Loucy (cell line): ENCODE measurements at regions not wholly inside any gene's neighbourhood (a gene's known extent, or its start where the extent isn't known, plus 50 kb on each side); places are given as distances from the start of the nearest gene placed in this dataset.

Experiments used
- H2AFZ ChIP-seq: fragments of 200-600 bp; sonication (generic); 2 replicates; pipeline ENCODE4 v1.6.0; 2016; ENCODE audit warnings: antibody characterized with exemption, mild to moderate bottlenecking, low read length, moderate library complexity
- H3F3A ChIP-seq: fragments of 200-600 bp; 2 replicates; pipeline ENCODE4 v1.6.0; 2016; ENCODE audit warnings: antibody characterized with exemption, low read depth, mild to moderate bottlenecking
- H3K27me3 ChIP-seq: fragments of 200-600 bp; sonication (generic); 2 replicates; pipeline ENCODE4 v1.6.1; 2014; ENCODE audit warnings: low read length, mild to moderate bottlenecking; ENCODE audit not compliant: insufficient read depth, poor library complexity, severe bottlenecking
- H3K36me3 ChIP-seq: fragments of 200-600 bp; sonication (generic); 2 replicates; pipeline ENCODE4 v1.6.1; 2016; ENCODE audit warnings: low read length; ENCODE audit not compliant: insufficient read depth
- H3K4me1 ChIP-seq: fragments of 200-600 bp; sonication (generic); 2 replicates; pipeline ENCODE4 v1.5.1; 2014; ENCODE audit warnings: low read length, mild to moderate bottlenecking; ENCODE audit not compliant: insufficient read depth, poor library complexity, severe bottlenecking
- H3K4me2 ChIP-seq: fragments of 200-600 bp; sonication (generic); 2 replicates; pipeline ENCODE4 v1.6.0; 2014; ENCODE audit warnings: antibody characterized with exemption, low read length, low read depth, mild to moderate bottlenecking; ENCODE audit not compliant: poor library complexity, severe bottlenecking
- H3K4me3 ChIP-seq: fragments of 200-600 bp; sonication (generic); 2 replicates; pipeline ENCODE4 v1.5.1; 2014; ENCODE audit warnings: low read length, mild to moderate bottlenecking, mixed read lengths; ENCODE audit not compliant: poor library complexity, severe bottlenecking
- H3K79me2 ChIP-seq: fragments of 200-600 bp; sonication (generic); 2 replicates; pipeline ENCODE4 v1.6.1; 2014; ENCODE audit warnings: low read length; ENCODE audit not compliant: insufficient read depth
- H3K9ac ChIP-seq: fragments of 200-600 bp; sonication (generic); 2 replicates; pipeline ENCODE4 v1.6.0; 2014; ENCODE audit warnings: mild to moderate bottlenecking, low read depth, low read length, moderate library complexity; ENCODE audit not compliant: poor library complexity, severe bottlenecking
- H3K9me2 ChIP-seq: fragments of 200-600 bp; sonication (generic); replicated peaks from 2 replicates; pipeline ENCODE4 v1.6.1; 2016; ENCODE audit warnings: low read depth, low read length, mixed read lengths
- H3K9me3 ChIP-seq: fragments of 200-600 bp; sonication (generic); 2 replicates; pipeline ENCODE4 v1.6.1; 2014; ENCODE audit warnings: mild to moderate bottlenecking, antibody characterized with exemption, low read length, low read depth; ENCODE audit not compliant: insufficient read depth
- H4K20me1 ChIP-seq: fragments of 200-600 bp; sonication (generic); 2 replicates; pipeline ENCODE4 v1.6.0; 2014; ENCODE audit warnings: antibody characterized with exemption, low read length, mild to moderate bottlenecking; ENCODE audit not compliant: insufficient read depth, poor library complexity, severe bottlenecking
- CTCF ChIP-seq: fragments of 200-600 bp; sonication (generic); conservative IDR thresholded peaks from 2 replicates; pipeline ENCODE4 v1.5.1; 2014; ENCODE audit warnings: mild to moderate bottlenecking, antibody characterized with exemption, low read length
- EZH2phosphoT487 ChIP-seq: fragments of 200-600 bp; IDR thresholded peaks from 2 replicates; pipeline ENCODE4 v1.6.1; 2018; ENCODE audit warnings: antibody characterized with exemption, mild to moderate bottlenecking, moderate library complexity, borderline replicate concordance

- H3K36me3 ChIP-seq: no peaks in the 10 kb centered on the region
- no peak overlapping the region for H3K4me2 ChIP-seq
- H3K9me2 ChIP-seq: no peaks in the 10 kb centered on the region
- H3F3A ChIP-seq: no peaks in the 10 kb centered on the region
- H3K4me3 ChIP-seq: no peak overlapping the region
- no peaks in the 10 kb centered on the region for H3K4me1 ChIP-seq
- no peaks in the 10 kb centered on the region for H4K20me1 ChIP-seq
- no peak overlapping the region for H2AFZ ChIP-seq
- H3K27me3 ChIP-seq: no peaks in the 10 kb centered on the region
- H3K9me3 ChIP-seq: no peaks in the 10 kb centered on the region
- no peak overlapping the region for H3K9ac ChIP-seq
- no peak for TF ChIP-seq CTCF
- TF ChIP-seq EZH2phosphoT487: no peak
- H3K79me2 ChIP-seq: no peaks in the 10 kb centered on the region
Measured at GRCh38 chr3:168951884-168952283, 711.6 kb downstream of the MECOM start.

GRCh38 chr3:168951368-168951767 lies 712.1 kb downstream of the MECOM start:
- Histone ChIP-seq H3K27me3 (no peaks in the 10 kb centered on the region), H3K9ac (no peak overlapping the region), H4K20me1 (no peaks in the 10 kb centered on the region), H3K9me3 (no peaks in the 10 kb centered on the region), H3F3A (no peaks in the 10 kb centered on the region), H3K9me2 (no peaks in the 10 kb centered on the region), H3K4me1 (no peaks in the 10 kb centered on the region), H2AFZ (no peak overlapping the region), H3K4me2 (no peak overlapping the region), H3K36me3 (no peaks in the 10 kb centered on the region), H3K79me2 (no peaks in the 10 kb centered on the region), H3K4me3 (no peak overlapping the region)
- TF ChIP-seq CTCF: no peak
- no peak for TF ChIP-seq EZH2phosphoT487

- Histone ChIP-seq H3K79me2 (no peaks in the 10 kb centered on the region), H3K27me3 (no peaks in the 10 kb centered on the region), H3K4me2 (no peak overlapping the region), H3F3A (no peaks in the 10 kb centered on the region), H3K9ac (no peak overlapping the region), H3K4me3 (no peak overlapping the region), H2AFZ (no peak overlapping the region), H3K9me3 (no peaks in the 10 kb centered on the region), H3K9me2 (no peaks in the 10 kb centered on the region), H3K4me1 (no peaks in the 10 kb centered on the region), H4K20me1 (no peaks in the 10 kb centered on the region), H3K36me3 (no peaks in the 10 kb centered on the region)
- no peak for TF ChIP-seq CTCF
- no peak for TF ChIP-seq EZH2phosphoT487
Measured at GRCh38 chr3:168950622-168951021, 712.9 kb downstream of the MECOM start.
